IMR-90 (cell line): ENCODE measurements at regions not wholly inside any gene's neighbourhood (a gene's known extent, or its start where the extent isn't known, plus 50 kb on each side); places are given as distances from the start of the nearest gene placed in this dataset.

Experiments
- ATAC-seq: fragments of 200-7000 bp; cut with Tn5 transposase; 2 replicates; pipeline ENCODE4 v1.9.1; 2020; ENCODE audit warnings: low read depth, mild to moderate bottlenecking, moderate library complexity
- BruUV-seq: library from RNA; stranded (reverse); fragments of 400-500 nt; replicated peaks from 2 replicates; lab custom pipeline; 2021; lab: Mats Ljungman, UMichigan
- CTCF ChIA-PET: fragments of 300-600 bp; formaldehyde crosslinking; extraction: SDS; loops from one replicate; lab custom pipeline; 2021; ENCODE audit warnings: antibody characterized with exemption; lab: Yijun Ruan, JAX
- POLR2A ChIA-PET: fragments of 300-600 bp; sonication (Branson Sonifier 250); formaldehyde crosslinking; loops from one replicate; lab custom pipeline; 2022; ENCODE audit warnings: antibody characterized with exemption; ENCODE audit not compliant: unreplicated experiment; lab: Charles Lee
- DNase-seq: peaks from one replicate; pipeline ENCODE4 v3.0.0; 2013
- H2AFZ ChIP-seq: replicated peaks from 2 replicates; pipeline ENCODE3; 2013; ENCODE audit warnings: low read length, mild to moderate bottlenecking; ENCODE audit not compliant: poor library complexity
- H2AK5ac ChIP-seq: 2 replicates; pipeline ENCODE4 v1.6.1; 2013; ENCODE audit warnings: low read depth, low read length, inconsistent platforms
- H2AK9ac ChIP-seq: replicated peaks from 2 replicates; pipeline ENCODE3; 2013; ENCODE audit warnings: mild to moderate bottlenecking, low read depth, low read length, moderate library complexity; ENCODE audit not compliant: poor library complexity
- H2BK120ac ChIP-seq: 2 replicates; pipeline ENCODE4 v1.6.1; 2013; ENCODE audit warnings: low read depth, low read length, inconsistent platforms
- H2BK15ac ChIP-seq: 3 replicates; pipeline ENCODE4 v1.6.1; 2013; ENCODE audit warnings: low read depth, low read length, inconsistent platforms
- H2BK20ac ChIP-seq: 2 replicates; pipeline ENCODE4 v1.6.1; 2013; ENCODE audit warnings: low read depth, mild to moderate bottlenecking, inconsistent platforms, low read length, moderate library complexity
- H2BK5ac ChIP-seq: 2 replicates; pipeline ENCODE4 v1.6.1; 2013; ENCODE audit warnings: mild to moderate bottlenecking, low read depth, low read length, inconsistent platforms; ENCODE audit not compliant: poor library complexity, severe bottlenecking
- H3K14ac ChIP-seq: replicated peaks from 2 replicates; pipeline ENCODE4 v1.6.1; 2013; ENCODE audit warnings: low read depth, low read length, inconsistent platforms
- H3K18ac ChIP-seq: 2 replicates; pipeline ENCODE4 v1.6.1; 2013; ENCODE audit warnings: low read depth, low read length, control low read depth
- H3K23ac ChIP-seq: 2 replicates; pipeline ENCODE4 v1.6.1; 2013; ENCODE audit warnings: low read depth, low read length, inconsistent platforms
- H3K27ac ChIP-seq: 2 replicates; pipeline ENCODE4 v1.5.1; 2013; ENCODE audit warnings: mild to moderate bottlenecking, control low read depth, low read length; ENCODE audit not compliant: insufficient read depth
- H3K27me3 ChIP-seq: 2 replicates; pipeline ENCODE4 v1.6.1; 2013; ENCODE audit warnings: low read length; ENCODE audit not compliant: control insufficient read depth, insufficient read depth
- H3K36me3 ChIP-seq: 2 replicates; pipeline ENCODE4 v1.6.1; 2013; ENCODE audit warnings: low read length, mixed read lengths; ENCODE audit not compliant: control insufficient read depth, insufficient read depth
- H3K4ac ChIP-seq: 2 replicates; pipeline ENCODE4 v1.6.1; 2013; ENCODE audit warnings: low read depth, low read length, inconsistent platforms
- H3K4me1 ChIP-seq: 2 replicates; pipeline ENCODE4 v1.6.1; 2013; ENCODE audit warnings: low read length, mixed read lengths; ENCODE audit not compliant: control insufficient read depth, insufficient read depth
- H3K4me2 ChIP-seq: 2 replicates; pipeline ENCODE4 v1.6.1; 2013; ENCODE audit warnings: low read depth, mild to moderate bottlenecking, control low read depth, low read length, moderate library complexity
- H3K4me3 ChIP-seq: 2 replicates; pipeline ENCODE4 v1.5.1; 2013; ENCODE audit warnings: low read depth, mild to moderate bottlenecking, control low read depth, low read length, moderate library complexity; ENCODE audit not compliant: insufficient read depth
- H3K56ac ChIP-seq: 2 replicates; pipeline ENCODE4 v1.6.1; 2013; ENCODE audit warnings: low read length, inconsistent platforms; ENCODE audit not compliant: insufficient read depth; ENCODE audit errors: extremely low read depth
- H3K79me1 ChIP-seq, 2 experiments: 2 replicates each; pipeline ENCODE4 v1.6.1; 2013; ENCODE audit warnings: low read length in 2 of 2, inconsistent platforms in 1 of 2, low read depth in 1 of 2
- H3K9ac ChIP-seq: 2 replicates; pipeline ENCODE4 v1.6.1; 2013; ENCODE audit warnings: low read depth, low read length, control low read depth
- H3K9me1 ChIP-seq: 2 replicates; pipeline ENCODE4 v1.6.1; 2013; ENCODE audit warnings: low read length, inconsistent platforms; ENCODE audit not compliant: insufficient read depth
- H3K9me3 ChIP-seq: 2 replicates; pipeline ENCODE4 v1.6.1; 2013; ENCODE audit warnings: low read length; ENCODE audit not compliant: control insufficient read depth, insufficient read depth
- H4K20me1 ChIP-seq: 2 replicates; pipeline ENCODE4 v1.6.1; 2013; ENCODE audit warnings: low read length, inconsistent platforms; ENCODE audit not compliant: insufficient read depth
- H4K5ac ChIP-seq: 2 replicates; pipeline ENCODE4 v1.6.1; 2013; ENCODE audit warnings: mild to moderate bottlenecking, low read depth, low read length, control low read depth
- H4K8ac ChIP-seq, 2 experiments: 2 replicates each; pipeline ENCODE4 v1.6.1; 2013; ENCODE audit warnings: low read depth in 2 of 2, low read length in 2 of 2, control low read depth in 1 of 2, inconsistent platforms in 1 of 2
- H4K91ac ChIP-seq: 2 replicates; pipeline ENCODE4 v1.6.1; 2013; ENCODE audit warnings: low read depth, low read length, inconsistent platforms; ENCODE audit not compliant: insufficient read depth
- POLR2A ChIP-seq: IDR thresholded peaks from 2 replicates; pipeline ENCODE4 v1.6.1; 2012; ENCODE audit warnings: mild to moderate bottlenecking, low read depth, low read length
- RAD21 ChIP-seq: IDR thresholded peaks from 2 replicates; pipeline ENCODE4 v1.6.1; 2012; ENCODE audit warnings: low read length, improper control_type of control experiment
- WGBS, 2 experiments: methylation state at CpG; one replicate each; pipeline versions ENCODE4 v1.1.5 to v1.1.7; 2013; ENCODE audit warnings: missing lambda C conversion rate in 2 of 2; ENCODE audit not compliant: insufficient read length in 1 of 2; ENCODE audit errors: extremely low coverage in 2 of 2; 5-methylcytosine and 5-hydroxymethylcytosine counted together
- dilution Hi-C: fragments of 300-500 bp; cut with HindIII; formaldehyde crosslinking; loops from one replicate; pipeline ENCODE4 v1.14.3; 2018; ENCODE audit warnings: low sequenced_read_pairs; ENCODE audit not compliant: unreplicated experiment
- in situ Hi-C: fragments of 300-500 bp; cut with MboI; formaldehyde crosslinking; loops from 3 replicates; pipeline ENCODE4 v1.14.3; 2019; ENCODE audit warnings: low sequenced_read_pairs, inconsistent platforms, mixed read lengths
- intact Hi-C: fragments of 100-400 bp; cut with micrococcal nuclease; formaldehyde crosslinking; loops from 2 replicates; pipeline ENCODE4 v1.10.0; 2022
- TF ChIP-seq, protein P1 (sequence below): fragments of 150-350 bp; IDR thresholded peaks from 2 replicates; pipeline ENCODE4 v1.6.1; 2016; ENCODE audit warnings: low read depth, mild to moderate bottlenecking, low read length, moderate library complexity, borderline replicate concordance

DNA sequence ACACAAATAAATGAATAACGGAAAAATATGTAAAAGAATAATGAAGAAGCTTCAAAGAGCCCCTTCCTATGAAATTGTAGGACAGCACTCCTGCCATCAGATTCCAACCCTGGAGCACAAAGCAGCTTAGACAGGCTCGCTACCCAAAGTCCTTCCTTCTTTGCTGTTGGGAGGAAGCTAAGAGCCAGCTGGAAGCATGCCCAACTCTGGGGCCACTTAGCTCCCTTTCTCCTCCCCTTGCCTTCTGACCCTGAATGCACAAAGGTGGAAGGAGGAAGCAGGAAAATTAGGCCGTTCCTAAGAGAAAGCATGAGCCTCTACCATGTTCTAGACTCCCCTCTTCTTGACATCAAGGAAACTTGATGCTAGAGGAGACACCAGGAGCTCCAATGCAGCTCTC, 700.8 kb downstream of the RNF144A start:
- Histone ChIP-seq H4K20me1 (no peaks in the 10 kb centered on the region), H3K4me2 (no peak overlapping the region), H2BK15ac (no peak overlapping the region), H3K9me3 (peaks cover 4% of the 10 kb centered on the region; the same call in 1 of the 2 replicates), H2BK120ac (no peak overlapping the region), H3K27me3 (no peaks in the 10 kb centered on the region), H4K5ac (no peak overlapping the region), H2AFZ (no peak overlapping the region), H3K4me1 (no peaks in the 10 kb centered on the region), H3K27ac (no peak overlapping the region), H3K79me1 (no peaks in the 10 kb centered on the region), H2AK9ac (no peak overlapping the region), H3K9ac (no peak overlapping the region), H3K23ac (no peak overlapping the region), H3K36me3 (no peaks in the 10 kb centered on the region), H3K18ac (no peak overlapping the region), H4K91ac (no peak overlapping the region), H4K8ac (no peak overlapping the region), H3K56ac (no peak overlapping the region), H2BK20ac (no peak overlapping the region), H3K4me3 (no peak overlapping the region), H2AK5ac (no peak overlapping the region), H3K4ac (no peak overlapping the region), H3K14ac (no peak overlapping the region), H3K9me1 (no peaks in the 10 kb centered on the region), H2BK5ac (no peak overlapping the region)
- DNase-seq, result no peak
- in situ Hi-C loops (no loop called here), intact Hi-C loops (no loop called here), dilution Hi-C loops (no loop called here)
- TF ChIP-seq RAD21 (no peak), POLR2A (no peak)
- TF ChIP-seq, protein P1, sequence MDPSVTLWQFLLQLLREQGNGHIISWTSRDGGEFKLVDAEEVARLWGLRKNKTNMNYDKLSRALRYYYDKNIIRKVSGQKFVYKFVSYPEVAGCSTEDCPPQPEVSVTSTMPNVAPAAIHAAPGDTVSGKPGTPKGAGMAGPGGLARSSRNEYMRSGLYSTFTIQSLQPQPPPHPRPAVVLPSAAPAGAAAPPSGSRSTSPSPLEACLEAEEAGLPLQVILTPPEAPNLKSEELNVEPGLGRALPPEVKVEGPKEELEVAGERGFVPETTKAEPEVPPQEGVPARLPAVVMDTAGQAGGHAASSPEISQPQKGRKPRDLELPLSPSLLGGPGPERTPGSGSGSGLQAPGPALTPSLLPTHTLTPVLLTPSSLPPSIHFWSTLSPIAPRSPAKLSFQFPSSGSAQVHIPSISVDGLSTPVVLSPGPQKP, result no peak
- POLR2A ChIA-PET, result no interaction called here
- no CpG with 5 or more reads among the region's 3 CpGs for WGBS, 2 experiments
- ATAC-seq, result no peak
- BruUV-seq, result no TSS peak
- CTCF ChIA-PET, result no interaction called here
